Vagina (tissue), 2 donors: ENCODE measurements at regions not wholly inside any gene's neighbourhood (a gene's known extent, or its start where the extent isn't known, plus 50 kb on each side); places are given as distances from the start of the nearest gene placed in this dataset.
A peak's percentile ranks its signal among the peaks of the same experiment; 100 is the strongest.

ENCODE experiments used
- DNase-seq, 2 donors: peaks; one replicate each; pipeline ENCODE4 v3.0.0-alpha.2; 2017; ENCODE audit errors: extremely low spot score in 2 of 2
- H3K27ac ChIP-seq: fragments of 200-600 bp; sonication (generic); one replicate; pipeline ENCODE4 v1.5.1; 2019
- H3K27me3 ChIP-seq: fragments of 200-600 bp; sonication (generic); one replicate; pipeline ENCODE4 v1.5.1; 2019
- H3K36me3 ChIP-seq, 2 donors: fragments of 200-600 bp; sonication (generic); one replicate each; pipeline ENCODE4 v1.5.1; 2017 to 2019
- H3K4me1 ChIP-seq: fragments of 200-600 bp; sonication (generic); one replicate; pipeline ENCODE4 v1.5.1; 2019
- H3K4me3 ChIP-seq, 2 donors: fragments of 200-600 bp; sonication (generic); 1 replicate in 1 of 2; 2 replicates in 1 of 2; pipeline ENCODE4 v1.5.1; 2016 to 2019
- H3K9me3 ChIP-seq: fragments of 200-600 bp; sonication (generic); one replicate; pipeline ENCODE4 v1.5.1; 2019
- POLR2A ChIP-seq, 2 donors: fragments of 450-650 bp; IDR thresholded peaks; one replicate each; pipeline ENCODE4 v1.6.1; 2017; ENCODE audit warnings: antibody characterized with exemption in 2 of 2, mild to moderate bottlenecking in 2 of 2, moderate library complexity in 2 of 2
- POLR2AphosphoS5 ChIP-seq, 2 donors: sonication (generic); formaldehyde crosslinking; IDR thresholded peaks; one replicate each; pipeline ENCODE4 v1.9.0; 2017; ENCODE audit warnings: antibody characterized with exemption in 2 of 2, mild to moderate bottlenecking in 2 of 2, low read depth in 1 of 2; ENCODE audit not compliant: insufficient read depth in 1 of 2
- intact Hi-C: fragments of 100-400 bp; cut with DNase I; formaldehyde crosslinking; loops from one replicate; pipeline ENCODE4 v1.15.1; 2023
- TF ChIP-seq, protein P1 (sequence below), 3 experiments: fragments of 450-650 bp in 2 of 3; fragments of 200-600 bp in 1 of 3; sonication (generic) in 1 of 3; IDR thresholded peaks; one replicate each; pipeline ENCODE4 v1.5.1; 2017 to 2019; ENCODE audit warnings: antibody characterized with exemption in 3 of 3, mild to moderate bottlenecking in 2 of 3, moderate library complexity in 2 of 3

DNA sequence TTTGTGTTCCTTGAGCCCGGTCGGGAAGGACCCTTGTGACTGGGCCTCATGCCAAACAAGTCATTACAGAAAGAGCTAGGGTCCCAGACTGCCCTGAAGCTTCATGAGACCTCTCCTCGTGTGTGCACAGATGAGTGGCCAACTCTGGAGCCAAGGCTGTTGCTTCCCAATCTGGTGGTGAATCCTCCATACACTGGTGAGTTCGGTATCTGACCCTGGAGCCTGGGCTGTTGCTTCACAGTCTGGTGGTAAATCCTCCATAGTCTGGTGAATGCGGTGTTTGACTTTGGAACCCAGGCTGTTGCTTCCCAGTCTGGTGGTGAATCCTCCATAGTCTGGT lies 737.8 kb downstream of the MATN1 start:
- TF ChIP-seq POLR2AphosphoS5 (IDR thresholded peaks at IDR 0.05; ENCODE audit: insufficient read depth in 1 of 2, low read depth in 1 of 2) (no peak), POLR2A (IDR thresholded peaks at IDR 0.05) (no peak)
- TF ChIP-seq, protein P1, sequence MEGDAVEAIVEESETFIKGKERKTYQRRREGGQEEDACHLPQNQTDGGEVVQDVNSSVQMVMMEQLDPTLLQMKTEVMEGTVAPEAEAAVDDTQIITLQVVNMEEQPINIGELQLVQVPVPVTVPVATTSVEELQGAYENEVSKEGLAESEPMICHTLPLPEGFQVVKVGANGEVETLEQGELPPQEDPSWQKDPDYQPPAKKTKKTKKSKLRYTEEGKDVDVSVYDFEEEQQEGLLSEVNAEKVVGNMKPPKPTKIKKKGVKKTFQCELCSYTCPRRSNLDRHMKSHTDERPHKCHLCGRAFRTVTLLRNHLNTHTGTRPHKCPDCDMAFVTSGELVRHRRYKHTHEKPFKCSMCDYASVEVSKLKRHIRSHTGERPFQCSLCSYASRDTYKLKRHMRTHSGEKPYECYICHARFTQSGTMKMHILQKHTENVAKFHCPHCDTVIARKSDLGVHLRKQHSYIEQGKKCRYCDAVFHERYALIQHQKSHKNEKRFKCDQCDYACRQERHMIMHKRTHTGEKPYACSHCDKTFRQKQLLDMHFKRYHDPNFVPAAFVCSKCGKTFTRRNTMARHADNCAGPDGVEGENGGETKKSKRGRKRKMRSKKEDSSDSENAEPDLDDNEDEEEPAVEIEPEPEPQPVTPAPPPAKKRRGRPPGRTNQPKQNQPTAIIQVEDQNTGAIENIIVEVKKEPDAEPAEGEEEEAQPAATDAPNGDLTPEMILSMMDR (IDR thresholded peaks at IDR 0.05) = no peak
- intact Hi-C loops = no loop called here
- Histone ChIP-seq H3K9me3 (no peaks in the 10 kb centered on the region), H3K36me3 (no peaks in the 10 kb centered on the region), H3K4me3 (no peak overlapping the region), H3K27me3 (no peaks in the 10 kb centered on the region), H3K4me1 (no peaks in the 10 kb centered on the region), H3K27ac (no peak overlapping the region)
- peak; percentile 58 to 61 for DNase-seq

- H3K27ac ChIP-seq = no peak overlapping the region
- intact Hi-C loops = no loop called here
- H3K4me1 ChIP-seq = no peaks in the 10 kb centered on the region
- H3K27me3 ChIP-seq = no peaks in the 10 kb centered on the region
- no peak overlapping the region for H3K4me3 ChIP-seq
- TF ChIP-seq, protein P1 (IDR thresholded peaks at IDR 0.05) = no peak
- TF ChIP-seq POLR2AphosphoS5 (IDR thresholded peaks at IDR 0.05; ENCODE audit: insufficient read depth in 1 of 2, low read depth in 1 of 2) (no peak), POLR2A (IDR thresholded peaks at IDR 0.05) (no peak)
- H3K36me3 ChIP-seq = no peaks in the 10 kb centered on the region
- H3K9me3 ChIP-seq = no peaks in the 10 kb centered on the region
- DNase-seq = peak in 1 of 2 donors; percentile 72
Measured at GRCh38 chr1:29984862-29985605, 738.4 kb downstream of the MATN1 start.

GRCh38 chr1:29984166-29984861 lies 739.1 kb downstream of the MATN1 start:
- DNase-seq = peak; percentile 14 to 62
- intact Hi-C loops = no loop called here
- Histone ChIP-seq H3K9me3 (no peaks in the 10 kb centered on the region), H3K36me3 (no peaks in the 10 kb centered on the region), H3K4me3 (no peak overlapping the region), H3K27ac (no peak overlapping the region), H3K4me1 (no peaks in the 10 kb centered on the region), H3K27me3 (no peaks in the 10 kb centered on the region)
- TF ChIP-seq POLR2AphosphoS5 (IDR thresholded peaks at IDR 0.05; ENCODE audit: insufficient read depth in 1 of 2, low read depth in 1 of 2) (no peak), POLR2A (IDR thresholded peaks at IDR 0.05) (no peak)
- TF ChIP-seq, protein P1 (IDR thresholded peaks at IDR 0.05) = no peak

- no peaks in the 10 kb centered on the region for H3K9me3 ChIP-seq
- peak; percentile 37 to 44 for DNase-seq
- no peaks in the 10 kb centered on the region for H3K27me3 ChIP-seq
Measured at GRCh38 chr1:29983321-29983720, 740.1 kb downstream of the MATN1 start.

More at GRCh38 chr1:29983321-29983720, 740.1 kb downstream of the MATN1 start:
- no peak overlapping the region for H3K4me3 ChIP-seq
- no peak overlapping the region for H3K27ac ChIP-seq
- no peaks in the 10 kb centered on the region for H3K4me1 ChIP-seq
- intact Hi-C loops = no loop called here
- TF ChIP-seq, protein P1 (IDR thresholded peaks at IDR 0.05) = no peak
- no peak for TF ChIP-seq POLR2AphosphoS5 (IDR thresholded peaks at IDR 0.05; ENCODE audit: insufficient read depth in 1 of 2, low read depth in 1 of 2)
- TF ChIP-seq POLR2A (IDR thresholded peaks at IDR 0.05) = no peak
- no peaks in the 10 kb centered on the region for H3K36me3 ChIP-seq
